HG03135 (cell line): ENCODE measurements at regions not wholly inside any gene's neighbourhood (a gene's known extent, or its start where the extent isn't known, plus 50 kb on each side); places are given as distances from the start of the nearest gene placed in this dataset.

Experiments
- ATAC-seq: cut with Tn5 transposase; IDR thresholded peaks from one replicate; pipeline ENCODE4 v1.9.1; 2021; ENCODE audit warnings: mild to moderate bottlenecking, moderate library complexity; ENCODE audit not compliant: unreplicated experiment

- ATAC-seq = no peak
These were observed 607.3 kb downstream of the NCAM2 start for GRCh38 chr21:21605521-21605920.

DNA sequence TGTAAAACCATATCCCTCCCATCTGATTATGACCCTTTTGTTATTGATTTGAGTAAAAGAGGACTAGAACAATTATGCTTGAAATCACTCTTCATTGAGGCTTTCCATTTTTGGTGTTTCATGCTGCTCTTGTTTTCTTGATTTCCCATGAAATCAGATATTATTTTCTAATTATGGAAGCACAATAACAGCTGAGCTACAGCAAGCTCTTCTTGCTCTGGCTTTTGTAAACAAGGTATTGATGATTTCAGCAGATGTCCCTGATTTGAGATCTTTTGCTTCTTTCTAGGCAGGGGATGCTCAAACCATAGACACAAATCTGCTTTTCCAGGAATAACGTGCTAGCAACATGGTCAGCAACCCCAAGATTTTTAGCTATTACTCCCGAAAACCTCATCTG lies 607.8 kb downstream of the NCAM2 start:
- ATAC-seq = no peak

DNA sequence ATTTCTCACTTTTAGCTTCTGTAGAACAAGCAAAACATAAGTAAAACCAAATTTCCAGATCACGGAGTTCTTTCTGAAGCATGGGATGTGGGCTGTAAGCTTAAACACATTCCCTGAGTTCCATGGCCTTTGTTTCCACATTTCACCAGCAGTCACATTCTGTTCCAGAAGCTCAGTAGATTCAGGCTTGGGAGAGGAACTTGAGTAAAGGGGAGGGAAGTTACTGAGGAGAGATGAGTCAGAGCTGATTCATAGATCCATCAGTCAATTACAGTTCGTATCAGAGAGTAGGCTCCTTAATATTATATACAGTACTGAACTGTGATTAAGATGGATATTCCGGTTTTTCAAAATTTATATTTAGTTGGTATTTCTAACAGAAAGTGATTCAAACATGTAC lies 614.3 kb downstream of the NCAM2 start:
- ATAC-seq = no peak

- no peak for ATAC-seq
These were observed 616.8 kb downstream of the NCAM2 start for GRCh38 chr21:21614966-21615365.

- ATAC-seq = no peak
These were observed 624.4 kb downstream of the NCAM2 start for GRCh38 chr21:21622460-21623234.

DNA sequence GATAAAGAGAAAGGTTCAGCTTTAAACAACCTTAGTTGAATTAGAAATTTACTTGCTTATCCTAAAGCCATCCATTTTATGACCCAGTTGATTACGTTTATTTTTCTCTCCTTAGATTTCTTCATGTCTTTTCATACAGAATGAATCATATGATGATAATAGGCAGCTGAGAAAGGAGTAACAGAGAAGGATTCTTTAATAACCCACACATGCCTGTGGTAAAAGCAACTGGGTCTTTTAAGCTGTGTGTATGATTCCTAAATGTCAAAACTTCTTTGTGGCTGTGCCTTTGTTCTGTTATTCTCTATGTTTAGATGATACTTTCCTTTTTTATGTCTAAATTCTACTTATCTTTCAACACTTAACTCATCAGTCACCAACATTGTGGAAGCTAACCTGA lies 626.5 kb downstream of the NCAM2 start:
- ATAC-seq = no peak

GRCh38 chr21:21631961-21632360 lies 633.8 kb downstream of the NCAM2 start:
- ATAC-seq = no peak

- ATAC-seq = no peak
These were observed 634.7 kb downstream of the NCAM2 start for GRCh38 chr21:21632926-21633325.

GRCh38 chr21:21661741-21662140 lies 663.5 kb downstream of the NCAM2 start:
- no peak for ATAC-seq

DNA sequence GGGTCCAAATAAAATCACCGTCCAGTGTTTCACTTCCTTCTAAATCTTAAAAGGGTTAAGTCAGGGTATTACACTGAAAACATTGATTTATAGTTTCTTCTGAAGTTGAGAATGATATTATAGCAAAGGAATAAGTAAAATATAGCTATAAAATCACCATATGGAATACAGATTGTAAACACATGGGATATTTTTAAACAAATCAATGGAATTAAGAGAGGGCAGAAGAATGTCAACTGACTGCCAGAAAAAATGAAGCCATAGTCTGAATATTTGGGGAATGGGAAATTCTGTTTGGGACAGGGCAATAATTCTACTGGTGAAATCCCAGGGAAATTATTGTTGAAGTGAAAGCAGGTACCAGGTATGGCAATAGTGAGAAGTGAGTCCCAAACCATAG lies 664.6 kb downstream of the NCAM2 start:
- ATAC-seq = no peak

DNA sequence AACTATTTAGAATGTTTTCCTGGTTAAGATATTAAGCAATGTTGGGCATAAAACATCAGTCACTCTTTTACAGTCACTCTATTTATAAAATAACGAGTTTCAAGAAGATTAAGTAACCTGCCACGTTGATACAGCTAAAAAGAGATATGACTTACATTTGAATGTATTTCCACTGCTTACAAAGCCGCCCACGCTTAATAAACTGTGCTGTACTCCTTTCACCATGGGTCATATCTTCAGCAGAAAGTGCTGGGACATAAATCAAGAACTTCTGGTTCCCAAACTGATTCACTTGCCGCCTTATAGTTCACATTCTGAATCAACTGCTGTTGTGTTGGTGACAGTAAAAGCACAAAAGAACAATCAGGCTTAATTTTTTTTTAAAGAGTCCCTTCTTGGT lies 666.7 kb downstream of the NCAM2 start:
- ATAC-seq = no peak

GRCh38 chr21:21666689-21667088 lies 668.5 kb downstream of the NCAM2 start:
- no peak for ATAC-seq

- ATAC-seq = no peak
These were observed 670.0 kb downstream of the NCAM2 start for GRCh38 chr21:21668198-21668597.

DNA sequence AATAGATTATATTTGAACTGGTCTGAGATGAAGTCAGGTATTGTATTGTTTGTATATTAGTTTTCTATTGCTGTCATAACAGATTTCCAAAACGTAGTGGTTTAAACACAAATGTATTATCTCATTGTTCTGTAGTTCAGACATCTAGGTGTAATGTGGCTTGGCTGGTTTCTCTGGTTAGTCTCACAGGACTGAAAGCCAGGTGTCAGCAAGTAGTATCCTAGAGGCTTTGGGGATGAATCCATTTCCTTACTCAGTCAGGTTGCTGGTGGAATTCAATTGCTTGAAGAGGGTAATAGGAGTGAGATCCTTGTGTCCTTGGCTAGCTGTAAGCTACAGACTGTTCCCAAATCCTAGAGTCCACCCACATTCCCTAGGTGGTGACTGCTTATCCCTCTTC lies 675.8 kb downstream of the NCAM2 start:
- ATAC-seq = no peak

GRCh38 chr21:21675601-21676000 lies 677.4 kb downstream of the NCAM2 start:
- no peak for ATAC-seq

DNA sequence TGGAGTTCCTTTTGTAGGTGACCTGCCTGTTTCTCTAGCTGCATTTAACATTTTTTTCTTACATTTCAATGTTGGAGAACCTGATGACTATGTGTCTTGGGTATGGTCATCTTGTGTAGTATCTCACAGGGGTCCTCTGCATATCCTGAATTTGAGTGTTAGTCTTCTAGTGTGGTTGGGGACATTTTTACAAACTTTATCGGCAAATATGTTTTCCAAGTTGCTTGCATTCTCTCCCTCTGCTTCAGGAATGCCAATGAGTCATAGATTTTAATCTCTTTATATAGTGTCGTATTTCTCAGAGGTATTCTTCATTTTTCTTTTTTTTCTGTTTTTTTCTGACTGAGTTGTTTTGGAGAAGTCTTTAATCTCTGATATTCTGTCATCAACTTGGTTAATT lies 684.0 kb downstream of the NCAM2 start:
- no peak for ATAC-seq

- ATAC-seq = no peak
These were observed 690.7 kb downstream of the NCAM2 start for GRCh38 chr21:21688889-21689288.

DNA sequence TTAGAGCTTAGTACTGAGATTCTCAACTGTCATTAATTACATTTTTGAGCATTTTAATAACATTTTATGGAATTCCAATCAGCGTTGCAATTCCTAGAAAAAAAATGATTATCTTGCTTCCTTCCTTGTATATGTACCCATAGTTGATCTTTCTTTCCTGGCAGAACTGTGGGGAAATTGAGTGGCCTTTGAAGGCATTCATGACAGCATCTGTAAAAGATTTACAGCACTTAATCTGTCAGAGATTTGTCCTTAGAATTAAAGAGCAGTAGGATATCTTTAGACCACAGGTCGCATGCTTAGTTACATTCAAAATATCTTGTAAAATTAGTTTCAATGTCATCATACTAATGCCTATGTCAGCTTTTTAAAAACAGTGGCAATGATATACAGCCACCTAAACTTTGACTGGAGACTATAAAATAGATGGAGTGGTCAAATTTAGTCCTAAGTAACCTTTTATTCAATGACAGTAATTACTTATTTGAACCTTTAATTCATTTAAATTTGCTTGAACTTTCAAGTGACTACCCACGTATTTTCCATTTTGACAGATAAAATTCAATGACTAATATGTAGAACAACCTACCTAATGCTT lies 692.0 kb downstream of the NCAM2 start:
- no peak for ATAC-seq

DNA sequence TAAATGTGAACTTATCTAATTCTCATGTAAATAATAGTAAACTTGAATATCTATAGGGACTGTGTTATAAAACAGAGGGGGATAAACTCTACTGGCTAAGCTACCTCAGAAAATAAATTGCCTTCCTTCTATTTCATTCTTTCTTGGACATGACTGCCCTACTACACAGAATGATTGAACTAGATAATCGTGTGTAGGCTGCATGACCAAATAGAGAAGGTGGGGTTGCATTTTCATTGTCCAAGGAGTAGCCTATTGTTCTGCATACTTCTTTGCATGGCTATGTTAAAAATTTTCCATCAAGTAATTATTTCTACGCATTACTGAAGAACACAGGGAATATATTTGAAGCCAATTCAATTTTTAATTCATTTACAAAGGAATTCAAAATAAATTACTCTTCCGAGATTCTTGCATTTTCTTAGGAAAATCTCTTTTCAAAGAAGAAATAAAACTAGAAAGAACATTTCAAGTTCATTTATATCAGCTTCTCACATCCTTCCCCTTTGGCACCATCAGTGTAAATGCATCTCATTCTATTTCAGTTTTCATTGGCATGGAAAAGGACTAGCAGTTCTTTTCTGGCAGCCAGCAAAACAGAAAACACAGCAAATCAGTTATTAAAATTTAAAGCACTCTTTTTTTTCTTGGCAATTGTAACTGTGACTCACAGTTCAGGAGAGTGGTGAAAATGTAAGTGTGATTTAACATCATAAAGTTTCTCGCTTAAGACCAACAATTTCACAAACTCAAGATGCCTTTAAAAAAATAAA lies 714.7 kb downstream of the NCAM2 start:
- ATAC-seq = no peak

DNA sequence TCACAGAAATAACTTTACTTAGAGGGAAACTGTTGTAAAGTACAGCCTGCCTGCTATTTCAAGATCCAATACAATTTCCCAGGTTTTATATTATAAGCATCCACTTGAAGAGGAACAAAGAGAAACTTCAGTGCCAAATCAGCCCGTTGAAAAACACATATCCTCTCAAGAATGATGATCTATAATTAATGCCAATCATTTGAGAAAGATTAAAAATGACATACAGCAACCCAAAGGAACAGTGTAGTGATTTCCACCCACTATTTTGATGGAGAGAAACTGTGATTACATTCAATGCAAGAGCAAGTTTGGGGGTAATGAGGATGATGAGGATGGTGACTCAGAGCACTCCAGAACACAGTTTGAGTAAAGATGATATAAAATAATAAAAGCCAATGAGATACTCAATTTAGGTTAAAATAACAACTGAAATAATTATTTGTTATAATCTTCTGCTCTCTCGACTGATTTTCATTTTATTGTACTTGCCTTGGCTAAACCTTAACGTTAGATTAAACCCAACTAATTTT lies 715.5 kb downstream of the NCAM2 start:
- ATAC-seq = no peak

DNA sequence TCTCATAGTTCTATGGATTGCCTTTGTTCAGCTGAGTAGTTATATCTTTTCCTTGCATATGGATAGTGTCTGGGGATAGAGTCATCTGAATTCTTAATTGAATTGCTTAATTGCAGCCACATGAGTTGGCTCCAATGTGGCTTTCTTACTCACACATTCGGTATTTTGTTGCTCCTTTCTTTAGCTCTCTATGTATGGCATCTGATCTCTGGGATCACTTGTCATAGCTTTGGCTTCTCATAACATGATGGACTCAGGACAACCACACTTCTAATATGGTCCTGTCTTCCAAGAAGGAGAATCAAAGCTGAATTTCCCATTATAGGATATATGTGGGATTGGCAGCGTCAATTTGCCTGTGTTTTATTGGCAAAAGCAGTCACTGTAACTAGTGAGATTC lies 716.2 kb downstream of the NCAM2 start:
- no peak for ATAC-seq
